ENCODE measurements at regions not wholly inside any gene's neighbourhood (a gene's known extent, or its start where the extent isn't known, plus 50 kb on each side); places are given as distances from the start of the nearest gene placed in this dataset.

GRCh38 chr9:85155352-85155751 is 485.8 kb downstream of the NTRK2 start:
- H3K27ac ChIP-seq = no peak overlapping the region
- TF ChIP-seq CTCF (conservative IDR thresholded peaks at IDR 0.05) (no peak), ZFX (IDR thresholded peaks at IDR 0.05) (no peak)

- TF ChIP-seq CTCF (conservative IDR thresholded peaks at IDR 0.05) (no peak), ZFX (IDR thresholded peaks at IDR 0.05) (no peak)
- no peak overlapping the region for H3K27ac ChIP-seq
These were observed 482.2 kb downstream of the NTRK2 start for GRCh38 chr9:85151741-85152140.

GRCh38 chr9:85151162-85151561 is 481.6 kb downstream of the NTRK2 start:
- TF ChIP-seq CTCF (conservative IDR thresholded peaks at IDR 0.05) (no peak), ZFX (IDR thresholded peaks at IDR 0.05) (no peak)
- H3K27ac ChIP-seq = no peak overlapping the region

GRCh38 chr9:85147046-85147640 is 477.6 kb downstream of the NTRK2 start:
- TF ChIP-seq CTCF (conservative IDR thresholded peaks at IDR 0.05) = no peak
- TF ChIP-seq ZFX (IDR thresholded peaks at IDR 0.05) = no peak
- H3K27ac ChIP-seq = peak overlapping the region; percentile 43; the same call in 1 of the 2 replicates

GRCh38 chr9:85142968-85143367 is 473.4 kb downstream of the NTRK2 start:
- H3K27ac ChIP-seq = no peak overlapping the region
- TF ChIP-seq CTCF (conservative IDR thresholded peaks at IDR 0.05) (peak; percentile 67), ZFX (IDR thresholded peaks at IDR 0.05) (no peak)

- no peak overlapping the region for H3K27ac ChIP-seq
- TF ChIP-seq CTCF (conservative IDR thresholded peaks at IDR 0.05) (no peak), ZFX (IDR thresholded peaks at IDR 0.05) (no peak)
These were observed 473.0 kb downstream of the NTRK2 start for GRCh38 chr9:85142496-85142911.

- TF ChIP-seq CTCF (conservative IDR thresholded peaks at IDR 0.05) (no peak), ZFX (IDR thresholded peaks at IDR 0.05) (no peak)
- H3K27ac ChIP-seq = no peak overlapping the region
These were observed 468.2 kb downstream of the NTRK2 start for GRCh38 chr9:85137696-85138095.
